HEK293 (cell line): ENCODE measurements at regions not wholly inside any gene's neighbourhood (a gene's known extent, or its start where the extent isn't known, plus 50 kb on each side); places are given as distances from the start of the nearest gene placed in this dataset.
A peak's percentile ranks its signal among the peaks of the same experiment; 100 is the strongest.

ENCODE experiments used
- BCL11A ChIP-seq: fragments of 450-650 bp; formaldehyde crosslinking; IDR thresholded peaks from 2 replicates; pipeline ENCODE4 v1.5.1; 2016; ENCODE audit warnings: low read depth, missing biosample characterization, missing genetic modification characterization
- GLI4 ChIP-seq: fragments of 450-650 bp; formaldehyde crosslinking; IDR thresholded peaks from 2 replicates; pipeline ENCODE4 v1.5.1; 2016; ENCODE audit warnings: missing biosample characterization, missing genetic modification characterization
- KLF16 ChIP-seq: fragments of 450-650 bp; formaldehyde crosslinking; IDR thresholded peaks from 2 replicates; pipeline ENCODE4 v1.5.1; 2017; ENCODE audit warnings: missing biosample characterization, missing genetic modification characterization
- ZEB2 ChIP-seq: fragments of 450-650 bp; formaldehyde crosslinking; IDR thresholded peaks from 2 replicates; pipeline ENCODE4 v1.5.1; 2016; ENCODE audit warnings: missing biosample characterization, missing genetic modification characterization
- ZNF10 ChIP-seq: fragments of 450-650 bp; formaldehyde crosslinking; IDR thresholded peaks from 2 replicates; pipeline ENCODE4 v1.5.1; 2017; ENCODE audit warnings: missing biosample characterization, missing genetic modification characterization
- ZNF211 ChIP-seq: fragments of 450-650 bp; formaldehyde crosslinking; IDR thresholded peaks from 2 replicates; pipeline ENCODE4 v1.5.1; 2016; ENCODE audit warnings: low read depth, missing biosample characterization, missing genetic modification characterization
- ZNF302 ChIP-seq: fragments of 450-650 bp; formaldehyde crosslinking; IDR thresholded peaks from 2 replicates; pipeline ENCODE4 v1.5.1; 2016; ENCODE audit warnings: missing biosample characterization, missing genetic modification characterization, low read depth
- ZNF335 ChIP-seq: fragments of 450-650 bp; formaldehyde crosslinking; conservative IDR thresholded peaks from 2 replicates; pipeline ENCODE4 v1.5.1; 2016; ENCODE audit warnings: missing biosample characterization, missing genetic modification characterization
- ZNF394 ChIP-seq: fragments of 450-650 bp; formaldehyde crosslinking; IDR thresholded peaks from 2 replicates; pipeline ENCODE4 v1.5.1; 2016; ENCODE audit warnings: missing biosample characterization, missing genetic modification characterization, mild to moderate bottlenecking, moderate library complexity, borderline replicate concordance
- ZNF423 ChIP-seq: fragments of 450-650 bp; formaldehyde crosslinking; IDR thresholded peaks from 2 replicates; pipeline ENCODE4 v1.5.1; 2016; ENCODE audit warnings: missing biosample characterization, missing genetic modification characterization
- ZNF596 ChIP-seq: fragments of 450-650 bp; IDR thresholded peaks from 2 replicates; pipeline ENCODE4 v1.5.0; 2018; ENCODE audit warnings: missing biosample characterization, mild to moderate bottlenecking, missing genetic modification characterization, moderate library complexity
- ZNF623 ChIP-seq: fragments of 450-650 bp; formaldehyde crosslinking; IDR thresholded peaks from 2 replicates; pipeline ENCODE4 v1.5.1; 2016; ENCODE audit warnings: missing biosample characterization, missing genetic modification characterization
- ZNF658 ChIP-seq: fragments of 450-650 bp; formaldehyde crosslinking; IDR thresholded peaks from 2 replicates; pipeline ENCODE4; 2016; ENCODE audit warnings: missing biosample characterization, missing genetic modification characterization
- ZNF792 ChIP-seq: fragments of 450-650 bp; formaldehyde crosslinking; IDR thresholded peaks from 2 replicates; pipeline ENCODE4 v1.5.1; 2016; ENCODE audit warnings: missing biosample characterization, missing genetic modification characterization
- ZSCAN30 ChIP-seq: fragments of 450-650 bp; IDR thresholded peaks from 2 replicates; pipeline ENCODE4 v1.5.1; 2018; ENCODE audit warnings: missing biosample characterization, mild to moderate bottlenecking, missing genetic modification characterization, moderate library complexity
- TF ChIP-seq, protein P1 (sequence below): fragments of 450-650 bp; formaldehyde crosslinking; IDR thresholded peaks from 2 replicates; pipeline ENCODE4 v1.5.1; 2017; ENCODE audit warnings: missing biosample characterization, missing genetic modification characterization
- TF ChIP-seq, protein P2 (sequence below): fragments of 450-650 bp; formaldehyde crosslinking; IDR thresholded peaks from 2 replicates; pipeline ENCODE4 v1.5.1; 2017; ENCODE audit warnings: missing biosample characterization, mild to moderate bottlenecking, missing genetic modification characterization, moderate library complexity
- TF ChIP-seq, protein P3 (sequence below): fragments of 450-650 bp; formaldehyde crosslinking; IDR thresholded peaks from 2 replicates; pipeline ENCODE4 v1.5.1; 2016; ENCODE audit warnings: missing biosample characterization, missing genetic modification characterization
- TF ChIP-seq, protein P4 (sequence below): fragments of 450-650 bp; formaldehyde crosslinking; conservative IDR thresholded peaks from 2 replicates; pipeline ENCODE4 v1.5.1; 2016; ENCODE audit warnings: low read depth, missing biosample characterization, missing genetic modification characterization
- TF ChIP-seq, protein P5 (sequence below): fragments of 450-650 bp; formaldehyde crosslinking; IDR thresholded peaks from 2 replicates; pipeline ENCODE4 v1.5.1; 2016; ENCODE audit warnings: missing biosample characterization, missing genetic modification characterization
- TF ChIP-seq, protein P6 (sequence below): fragments of 450-650 bp; formaldehyde crosslinking; IDR thresholded peaks from 2 replicates; pipeline ENCODE4 v1.5.1; 2016; ENCODE audit warnings: missing biosample characterization, missing genetic modification characterization
- TF ChIP-seq, protein P7 (sequence below): fragments of 450-650 bp; formaldehyde crosslinking; IDR thresholded peaks from 2 replicates; pipeline ENCODE4 v1.5.1; 2016; ENCODE audit warnings: missing biosample characterization, missing genetic modification characterization
- TF ChIP-seq, protein P8 (sequence below): fragments of 450-650 bp; IDR thresholded peaks from 2 replicates; pipeline ENCODE4 v1.5.1; 2018; ENCODE audit warnings: missing biosample characterization, mild to moderate bottlenecking, missing genetic modification characterization

DNA sequence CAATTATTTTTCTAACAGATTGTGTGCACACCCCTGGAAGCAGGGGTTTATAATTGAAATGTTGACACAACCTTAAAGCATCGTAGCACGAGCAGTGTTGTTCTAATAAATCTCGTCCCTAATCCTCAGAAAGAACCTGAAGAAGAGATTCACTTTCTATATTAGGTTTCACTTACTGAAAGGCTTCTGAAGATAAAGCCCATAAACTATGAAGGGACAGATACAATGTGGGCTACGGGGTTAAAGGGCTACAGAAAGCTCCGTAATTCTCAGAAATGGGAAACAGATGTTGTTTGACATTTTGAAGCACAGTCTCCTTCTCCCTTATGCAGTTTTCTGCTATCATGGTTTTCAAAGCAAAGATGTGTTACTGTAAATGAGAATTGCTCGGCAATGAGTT lies 479.6 kb downstream of the GATA3 start (continued):
- TF ChIP-seq, protein P1, sequence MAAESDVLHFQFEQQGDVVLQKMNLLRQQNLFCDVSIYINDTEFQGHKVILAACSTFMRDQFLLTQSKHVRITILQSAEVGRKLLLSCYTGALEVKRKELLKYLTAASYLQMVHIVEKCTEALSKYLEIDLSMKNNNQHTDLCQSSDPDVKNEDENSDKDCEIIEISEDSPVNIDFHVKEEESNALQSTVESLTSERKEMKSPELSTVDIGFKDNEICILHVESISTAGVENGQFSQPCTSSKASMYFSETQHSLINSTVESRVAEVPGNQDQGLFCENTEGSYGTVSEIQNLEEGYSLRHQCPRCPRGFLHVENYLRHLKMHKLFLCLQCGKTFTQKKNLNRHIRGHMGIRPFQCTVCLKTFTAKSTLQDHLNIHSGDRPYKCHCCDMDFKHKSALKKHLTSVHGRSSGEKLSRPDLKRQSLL (tag by site-specific recombination) = 0 out of 2 replicates have a peak, but pooled peaks have one; percentile 10
- TF ChIP-seq ZEB2 (tag by site-specific recombination) = no peak
- 0 out of 2 replicates have a peak, but pooled peaks have one; percentile 42 for TF ChIP-seq ZNF302
- TF ChIP-seq ZNF211 (tag by site-specific recombination) = no peak
- peak; percentile 87 for TF ChIP-seq ZNF596 (tag by site-specific recombination)
- TF ChIP-seq ZNF423 (tag by site-specific recombination) = peak; percentile 22; the same call in 1 of the 2 replicates
- 0 out of 2 replicates have a peak, but pooled peaks have one; percentile 32 for TF ChIP-seq ZNF792 (tag by site-specific recombination)
- no peak for TF ChIP-seq GLI4 (tag by site-specific recombination)
- TF ChIP-seq, protein P2, sequence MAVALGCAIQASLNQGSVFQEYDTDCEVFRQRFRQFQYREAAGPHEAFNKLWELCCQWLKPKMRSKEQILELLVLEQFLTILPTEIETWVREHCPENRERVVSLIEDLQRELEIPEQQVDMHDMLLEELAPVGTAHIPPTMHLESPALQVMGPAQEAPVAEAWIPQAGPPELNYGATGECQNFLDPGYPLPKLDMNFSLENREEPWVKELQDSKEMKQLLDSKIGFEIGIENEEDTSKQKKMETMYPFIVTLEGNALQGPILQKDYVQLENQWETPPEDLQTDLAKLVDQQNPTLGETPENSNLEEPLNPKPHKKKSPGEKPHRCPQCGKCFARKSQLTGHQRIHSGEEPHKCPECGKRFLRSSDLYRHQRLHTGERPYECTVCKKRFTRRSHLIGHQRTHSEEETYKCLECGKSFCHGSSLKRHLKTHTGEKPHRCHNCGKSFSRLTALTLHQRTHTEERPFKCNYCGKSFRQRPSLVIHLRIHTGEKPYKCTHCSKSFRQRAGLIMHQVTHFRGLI (tag by site-specific recombination) = peak; percentile 56; the same call in 1 of the 2 replicates
- TF ChIP-seq, protein P3, sequence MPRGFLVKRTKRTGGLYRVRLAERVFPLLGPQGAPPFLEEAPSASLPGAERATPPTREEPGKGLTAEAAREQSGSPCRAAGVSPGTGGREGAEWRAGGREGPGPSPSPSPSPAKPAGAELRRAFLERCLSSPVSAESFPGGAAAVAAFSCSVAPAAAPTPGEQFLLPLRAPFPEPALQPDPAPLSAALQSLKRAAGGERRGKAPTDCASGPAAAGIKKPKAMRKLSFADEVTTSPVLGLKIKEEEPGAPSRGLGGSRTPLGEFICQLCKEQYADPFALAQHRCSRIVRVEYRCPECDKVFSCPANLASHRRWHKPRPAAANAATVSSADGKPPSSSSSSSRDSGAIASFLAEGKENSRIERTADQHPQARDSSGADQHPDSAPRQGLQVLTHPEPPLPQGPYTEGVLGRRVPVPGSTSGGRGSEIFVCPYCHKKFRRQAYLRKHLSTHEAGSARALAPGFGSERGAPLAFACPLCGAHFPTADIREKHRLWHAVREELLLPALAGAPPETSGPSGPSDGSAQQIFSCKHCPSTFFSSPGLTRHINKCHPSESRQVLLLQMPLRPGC (tag by site-specific recombination) = peak; percentile 84
- TF ChIP-seq, protein P4, sequence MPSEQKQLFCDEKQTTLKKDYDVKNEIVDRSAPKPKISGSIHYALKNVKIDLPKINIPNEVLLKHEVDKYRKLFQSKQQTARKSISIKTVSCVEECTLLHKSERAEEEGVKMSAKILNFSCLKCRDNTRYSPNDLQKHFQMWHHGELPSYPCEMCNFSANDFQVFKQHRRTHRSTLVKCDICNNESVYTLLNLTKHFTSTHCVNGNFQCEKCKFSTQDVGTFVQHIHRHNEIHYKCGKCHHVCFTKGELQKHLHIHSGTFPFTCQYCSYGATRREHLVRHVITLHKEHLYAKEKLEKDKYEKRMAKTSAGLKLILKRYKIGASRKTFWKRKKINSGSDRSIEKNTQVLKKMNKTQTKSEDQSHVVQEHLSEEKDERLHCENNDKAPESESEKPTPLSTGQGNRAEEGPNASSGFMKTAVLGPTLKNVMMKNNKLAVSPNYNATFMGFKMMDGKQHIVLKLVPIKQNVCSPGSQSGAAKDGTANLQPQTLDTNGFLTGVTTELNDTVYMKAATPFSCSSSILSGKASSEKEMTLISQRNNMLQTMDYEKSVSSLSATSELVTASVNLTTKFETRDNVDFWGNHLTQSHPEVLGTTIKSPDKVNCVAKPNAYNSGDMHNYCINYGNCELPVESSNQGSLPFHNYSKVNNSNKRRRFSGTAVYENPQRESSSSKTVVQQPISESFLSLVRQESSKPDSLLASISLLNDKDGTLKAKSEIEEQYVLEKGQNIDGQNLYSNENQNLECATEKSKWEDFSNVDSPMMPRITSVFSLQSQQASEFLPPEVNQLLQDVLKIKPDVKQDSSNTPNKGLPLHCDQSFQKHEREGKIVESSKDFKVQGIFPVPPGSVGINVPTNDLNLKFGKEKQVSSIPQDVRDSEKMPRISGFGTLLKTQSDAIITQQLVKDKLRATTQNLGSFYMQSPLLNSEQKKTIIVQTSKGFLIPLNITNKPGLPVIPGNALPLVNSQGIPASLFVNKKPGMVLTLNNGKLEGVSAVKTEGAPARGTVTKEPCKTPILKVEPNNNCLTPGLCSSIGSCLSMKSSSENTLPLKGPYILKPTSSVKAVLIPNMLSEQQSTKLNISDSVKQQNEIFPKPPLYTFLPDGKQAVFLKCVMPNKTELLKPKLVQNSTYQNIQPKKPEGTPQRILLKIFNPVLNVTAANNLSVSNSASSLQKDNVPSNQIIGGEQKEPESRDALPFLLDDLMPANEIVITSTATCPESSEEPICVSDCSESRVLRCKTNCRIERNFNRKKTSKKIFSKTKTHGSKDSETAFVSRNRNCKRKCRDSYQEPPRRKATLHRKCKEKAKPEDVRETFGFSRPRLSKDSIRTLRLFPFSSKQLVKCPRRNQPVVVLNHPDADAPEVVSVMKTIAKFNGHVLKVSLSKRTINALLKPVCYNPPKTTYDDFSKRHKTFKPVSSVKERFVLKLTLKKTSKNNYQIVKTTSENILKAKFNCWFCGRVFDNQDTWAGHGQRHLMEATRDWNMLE = 0 out of 2 replicates have a peak, but pooled peaks have one; percentile 18
- no peak for TF ChIP-seq ZNF335 (tag by site-specific recombination)
- TF ChIP-seq ZNF658 (tag by site-specific recombination) = no peak
- TF ChIP-seq, protein P5, sequence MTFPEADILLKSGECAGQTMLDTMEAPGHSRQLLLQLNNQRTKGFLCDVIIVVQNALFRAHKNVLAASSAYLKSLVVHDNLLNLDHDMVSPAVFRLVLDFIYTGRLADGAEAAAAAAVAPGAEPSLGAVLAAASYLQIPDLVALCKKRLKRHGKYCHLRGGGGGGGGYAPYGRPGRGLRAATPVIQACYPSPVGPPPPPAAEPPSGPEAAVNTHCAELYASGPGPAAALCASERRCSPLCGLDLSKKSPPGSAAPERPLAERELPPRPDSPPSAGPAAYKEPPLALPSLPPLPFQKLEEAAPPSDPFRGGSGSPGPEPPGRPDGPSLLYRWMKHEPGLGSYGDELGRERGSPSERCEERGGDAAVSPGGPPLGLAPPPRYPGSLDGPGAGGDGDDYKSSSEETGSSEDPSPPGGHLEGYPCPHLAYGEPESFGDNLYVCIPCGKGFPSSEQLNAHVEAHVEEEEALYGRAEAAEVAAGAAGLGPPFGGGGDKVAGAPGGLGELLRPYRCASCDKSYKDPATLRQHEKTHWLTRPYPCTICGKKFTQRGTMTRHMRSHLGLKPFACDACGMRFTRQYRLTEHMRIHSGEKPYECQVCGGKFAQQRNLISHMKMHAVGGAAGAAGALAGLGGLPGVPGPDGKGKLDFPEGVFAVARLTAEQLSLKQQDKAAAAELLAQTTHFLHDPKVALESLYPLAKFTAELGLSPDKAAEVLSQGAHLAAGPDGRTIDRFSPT (tag by site-specific recombination) = peak; percentile 75
- TF ChIP-seq ZSCAN30 (tag by site-specific recombination) = peak; percentile 85; the same call in 1 of the 2 replicates
- 0 out of 2 replicates have a peak, but pooled peaks have one; percentile 43 for TF ChIP-seq ZNF10
- TF ChIP-seq KLF16 (tag by site-specific recombination) = peak; percentile 71; the same call in 1 of the 2 replicates
- TF ChIP-seq BCL11A (tag by site-specific recombination) = peak; percentile 34; the same call in 1 of the 2 replicates
- TF ChIP-seq, protein P6, sequence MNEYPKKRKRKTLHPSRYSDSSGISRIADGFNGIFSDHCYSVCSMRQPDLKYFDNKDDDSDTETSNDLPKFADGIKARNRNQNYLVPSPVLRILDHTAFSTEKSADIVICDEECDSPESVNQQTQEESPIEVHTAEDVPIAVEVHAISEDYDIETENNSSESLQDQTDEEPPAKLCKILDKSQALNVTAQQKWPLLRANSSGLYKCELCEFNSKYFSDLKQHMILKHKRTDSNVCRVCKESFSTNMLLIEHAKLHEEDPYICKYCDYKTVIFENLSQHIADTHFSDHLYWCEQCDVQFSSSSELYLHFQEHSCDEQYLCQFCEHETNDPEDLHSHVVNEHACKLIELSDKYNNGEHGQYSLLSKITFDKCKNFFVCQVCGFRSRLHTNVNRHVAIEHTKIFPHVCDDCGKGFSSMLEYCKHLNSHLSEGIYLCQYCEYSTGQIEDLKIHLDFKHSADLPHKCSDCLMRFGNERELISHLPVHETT (tag by site-specific recombination) = no peak
- 0 out of 2 replicates have a peak, but pooled peaks have one; percentile 15 for TF ChIP-seq ZNF394 (tag by site-specific recombination)
- TF ChIP-seq ZNF623 (tag by site-specific recombination) = no peak
- TF ChIP-seq, protein P7, sequence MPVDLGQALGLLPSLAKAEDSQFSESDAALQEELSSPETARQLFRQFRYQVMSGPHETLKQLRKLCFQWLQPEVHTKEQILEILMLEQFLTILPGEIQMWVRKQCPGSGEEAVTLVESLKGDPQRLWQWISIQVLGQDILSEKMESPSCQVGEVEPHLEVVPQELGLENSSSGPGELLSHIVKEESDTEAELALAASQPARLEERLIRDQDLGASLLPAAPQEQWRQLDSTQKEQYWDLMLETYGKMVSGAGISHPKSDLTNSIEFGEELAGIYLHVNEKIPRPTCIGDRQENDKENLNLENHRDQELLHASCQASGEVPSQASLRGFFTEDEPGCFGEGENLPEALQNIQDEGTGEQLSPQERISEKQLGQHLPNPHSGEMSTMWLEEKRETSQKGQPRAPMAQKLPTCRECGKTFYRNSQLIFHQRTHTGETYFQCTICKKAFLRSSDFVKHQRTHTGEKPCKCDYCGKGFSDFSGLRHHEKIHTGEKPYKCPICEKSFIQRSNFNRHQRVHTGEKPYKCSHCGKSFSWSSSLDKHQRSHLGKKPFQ (tag by site-specific recombination) = peak; percentile 80
- TF ChIP-seq, protein P8, sequence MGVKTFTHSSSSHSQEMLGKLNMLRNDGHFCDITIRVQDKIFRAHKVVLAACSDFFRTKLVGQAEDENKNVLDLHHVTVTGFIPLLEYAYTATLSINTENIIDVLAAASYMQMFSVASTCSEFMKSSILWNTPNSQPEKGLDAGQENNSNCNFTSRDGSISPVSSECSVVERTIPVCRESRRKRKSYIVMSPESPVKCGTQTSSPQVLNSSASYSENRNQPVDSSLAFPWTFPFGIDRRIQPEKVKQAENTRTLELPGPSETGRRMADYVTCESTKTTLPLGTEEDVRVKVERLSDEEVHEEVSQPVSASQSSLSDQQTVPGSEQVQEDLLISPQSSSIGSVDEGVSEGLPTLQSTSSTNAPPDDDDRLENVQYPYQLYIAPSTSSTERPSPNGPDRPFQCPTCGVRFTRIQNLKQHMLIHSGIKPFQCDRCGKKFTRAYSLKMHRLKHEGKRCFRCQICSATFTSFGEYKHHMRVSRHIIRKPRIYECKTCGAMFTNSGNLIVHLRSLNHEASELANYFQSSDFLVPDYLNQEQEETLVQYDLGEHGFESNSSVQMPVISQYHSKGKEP = peak; percentile 82; the same call in 1 of the 2 replicates
